ENCODE measurements at regions not wholly inside any gene's neighbourhood (a gene's known extent, or its start where the extent isn't known, plus 50 kb on each side); places are given as distances from the start of the nearest gene placed in this dataset.

GRCh38 chr14:105859717-105860614 is 333.6 kb downstream of the TMEM121 start:
- no peak for TF ChIP-seq CTCF (conservative IDR thresholded peaks at IDR 0.05; ENCODE audit: low read depth in 2 of 2)
- no peak for TF ChIP-seq EZH2 (IDR thresholded peaks at IDR 0.05; ENCODE audit: low read depth, unreplicated experiment)
- TF ChIP-seq JUNB (IDR thresholded peaks at IDR 0.05; ENCODE audit: unreplicated experiment) = no peak
- no peak for TF ChIP-seq REST (IDR thresholded peaks at IDR 0.05; ENCODE audit: unreplicated experiment)
